ENCODE measurements at regions not wholly inside any gene's neighbourhood (a gene's known extent, or its start where the extent isn't known, plus 50 kb on each side); places are given as distances from the start of the nearest gene placed in this dataset.

DNA sequence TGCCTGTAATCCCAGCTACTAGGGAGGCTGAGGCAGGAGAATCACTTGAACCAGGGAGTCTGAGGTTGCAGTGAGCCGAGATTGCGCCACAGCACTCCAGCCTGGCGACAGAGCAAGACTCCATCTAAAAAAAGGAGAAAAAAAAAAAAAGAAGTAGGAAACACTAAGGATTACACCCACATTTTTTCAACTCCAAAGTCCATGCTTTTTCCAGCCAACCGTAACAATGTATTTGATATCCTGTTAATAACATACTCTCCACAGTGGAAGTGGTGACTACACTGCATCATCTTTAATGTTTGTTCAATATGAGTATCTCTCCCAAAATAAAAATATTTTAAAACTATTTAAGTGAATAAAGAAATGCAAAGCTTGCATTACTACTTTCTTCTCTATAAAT lies 481.6 kb upstream of the ACVR2A start:
- TF ChIP-seq, protein P1, sequence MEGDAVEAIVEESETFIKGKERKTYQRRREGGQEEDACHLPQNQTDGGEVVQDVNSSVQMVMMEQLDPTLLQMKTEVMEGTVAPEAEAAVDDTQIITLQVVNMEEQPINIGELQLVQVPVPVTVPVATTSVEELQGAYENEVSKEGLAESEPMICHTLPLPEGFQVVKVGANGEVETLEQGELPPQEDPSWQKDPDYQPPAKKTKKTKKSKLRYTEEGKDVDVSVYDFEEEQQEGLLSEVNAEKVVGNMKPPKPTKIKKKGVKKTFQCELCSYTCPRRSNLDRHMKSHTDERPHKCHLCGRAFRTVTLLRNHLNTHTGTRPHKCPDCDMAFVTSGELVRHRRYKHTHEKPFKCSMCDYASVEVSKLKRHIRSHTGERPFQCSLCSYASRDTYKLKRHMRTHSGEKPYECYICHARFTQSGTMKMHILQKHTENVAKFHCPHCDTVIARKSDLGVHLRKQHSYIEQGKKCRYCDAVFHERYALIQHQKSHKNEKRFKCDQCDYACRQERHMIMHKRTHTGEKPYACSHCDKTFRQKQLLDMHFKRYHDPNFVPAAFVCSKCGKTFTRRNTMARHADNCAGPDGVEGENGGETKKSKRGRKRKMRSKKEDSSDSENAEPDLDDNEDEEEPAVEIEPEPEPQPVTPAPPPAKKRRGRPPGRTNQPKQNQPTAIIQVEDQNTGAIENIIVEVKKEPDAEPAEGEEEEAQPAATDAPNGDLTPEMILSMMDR (IDR thresholded peaks at IDR 0.05; ENCODE audit: insufficient read depth, low read depth, low read length), result no peak
- no peak overlapping the region for H3K4me3 ChIP-seq (ENCODE audit: low read depth, low read length)
- no peak for DNase-seq (ENCODE audit: low read depth)

DNA sequence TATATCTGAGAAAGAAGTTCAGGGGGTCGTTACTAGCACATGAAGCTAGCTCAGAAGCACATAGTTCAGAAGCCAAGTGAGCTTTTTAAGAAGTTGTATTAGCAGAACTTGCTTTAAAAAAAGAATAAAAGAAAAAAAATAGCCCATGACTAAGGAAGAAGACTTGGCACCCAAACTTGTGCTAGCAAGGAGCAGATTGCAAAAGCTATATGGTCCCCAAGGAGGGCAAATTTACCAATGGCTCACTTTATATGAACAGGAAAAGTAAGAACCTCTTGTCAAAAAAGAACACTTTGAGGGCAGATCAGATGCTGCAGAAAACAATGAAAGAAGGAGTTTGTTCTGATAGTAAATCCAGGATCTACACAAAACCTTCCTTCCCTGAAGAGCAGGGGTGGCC lies 486.5 kb upstream of the ACVR2A start:
- TF ChIP-seq, protein P1 (IDR thresholded peaks at IDR 0.05; ENCODE audit: insufficient read depth, low read depth, low read length), result no peak
- no peak overlapping the region for H3K4me3 ChIP-seq (ENCODE audit: low read depth, low read length)
- DNase-seq (ENCODE audit: low read depth), result no peak

DNA sequence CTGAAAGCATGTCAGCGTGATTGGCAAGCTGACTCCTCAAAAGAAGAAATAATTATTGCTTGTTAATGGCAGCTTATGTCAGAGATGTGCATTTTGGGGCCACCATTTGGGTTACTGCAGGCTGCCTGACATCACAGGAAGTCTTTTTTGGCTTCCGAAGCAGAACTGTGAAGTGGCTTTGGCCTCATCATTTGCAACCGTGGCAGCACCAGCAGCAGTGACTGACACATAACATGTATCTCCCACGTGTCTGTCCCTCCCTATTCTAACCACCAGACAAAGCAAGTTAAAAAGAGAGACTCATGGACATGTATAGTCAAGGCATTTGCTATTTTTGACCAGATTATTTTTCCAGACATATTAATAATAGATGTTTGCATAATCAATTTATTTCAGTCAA lies 488.7 kb upstream of the ACVR2A start:
- no peak overlapping the region for H3K4me3 ChIP-seq (ENCODE audit: low read depth, low read length)
- TF ChIP-seq, protein P1 (IDR thresholded peaks at IDR 0.05; ENCODE audit: insufficient read depth, low read depth, low read length), result no peak
- no peak for DNase-seq (ENCODE audit: low read depth)

DNA sequence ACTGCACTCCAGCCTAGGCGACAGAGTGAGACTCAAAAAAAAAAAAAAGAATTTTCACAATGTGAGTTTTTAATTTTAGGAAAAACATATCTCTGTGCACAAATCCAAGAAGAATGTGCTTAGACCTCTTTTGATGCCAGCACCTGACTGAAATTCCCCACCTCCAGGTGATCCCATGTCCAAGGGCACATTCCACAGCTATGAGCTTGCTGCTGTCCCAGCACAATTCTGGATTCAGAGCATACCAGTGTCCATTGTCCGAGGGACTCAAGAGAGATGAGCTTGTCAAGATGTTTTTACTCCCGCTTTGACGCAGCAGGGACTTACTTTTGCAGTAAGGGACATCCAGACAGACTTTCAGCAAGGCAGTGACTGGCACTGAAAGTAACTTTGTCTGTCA lies 489.1 kb upstream of the ACVR2A start:
- H3K4me3 ChIP-seq (ENCODE audit: low read depth, low read length), result no peak overlapping the region
- TF ChIP-seq, protein P1 (IDR thresholded peaks at IDR 0.05; ENCODE audit: insufficient read depth, low read depth, low read length), result no peak
- no peak for DNase-seq (ENCODE audit: low read depth)

DNA sequence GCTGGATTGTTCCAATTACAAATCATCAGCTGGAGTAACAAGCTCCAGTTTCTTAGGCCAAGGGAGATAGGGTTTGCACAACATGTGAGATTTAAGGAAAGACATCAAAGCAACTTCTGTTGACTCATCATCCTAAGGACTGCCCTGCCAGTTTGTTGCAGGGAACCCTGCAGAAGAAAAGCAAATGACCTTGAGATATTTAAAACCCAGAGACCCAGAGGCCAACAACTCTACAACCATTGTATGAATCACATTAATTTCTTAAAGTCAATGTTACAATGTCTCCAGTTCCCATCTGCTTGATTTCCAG lies 491.8 kb upstream of the ACVR2A start:
- TF ChIP-seq, protein P1 (IDR thresholded peaks at IDR 0.05; ENCODE audit: insufficient read depth, low read depth, low read length), result no peak
- no peak overlapping the region for H3K4me3 ChIP-seq (ENCODE audit: low read depth, low read length)
- no peak for DNase-seq (ENCODE audit: low read depth)

DNA sequence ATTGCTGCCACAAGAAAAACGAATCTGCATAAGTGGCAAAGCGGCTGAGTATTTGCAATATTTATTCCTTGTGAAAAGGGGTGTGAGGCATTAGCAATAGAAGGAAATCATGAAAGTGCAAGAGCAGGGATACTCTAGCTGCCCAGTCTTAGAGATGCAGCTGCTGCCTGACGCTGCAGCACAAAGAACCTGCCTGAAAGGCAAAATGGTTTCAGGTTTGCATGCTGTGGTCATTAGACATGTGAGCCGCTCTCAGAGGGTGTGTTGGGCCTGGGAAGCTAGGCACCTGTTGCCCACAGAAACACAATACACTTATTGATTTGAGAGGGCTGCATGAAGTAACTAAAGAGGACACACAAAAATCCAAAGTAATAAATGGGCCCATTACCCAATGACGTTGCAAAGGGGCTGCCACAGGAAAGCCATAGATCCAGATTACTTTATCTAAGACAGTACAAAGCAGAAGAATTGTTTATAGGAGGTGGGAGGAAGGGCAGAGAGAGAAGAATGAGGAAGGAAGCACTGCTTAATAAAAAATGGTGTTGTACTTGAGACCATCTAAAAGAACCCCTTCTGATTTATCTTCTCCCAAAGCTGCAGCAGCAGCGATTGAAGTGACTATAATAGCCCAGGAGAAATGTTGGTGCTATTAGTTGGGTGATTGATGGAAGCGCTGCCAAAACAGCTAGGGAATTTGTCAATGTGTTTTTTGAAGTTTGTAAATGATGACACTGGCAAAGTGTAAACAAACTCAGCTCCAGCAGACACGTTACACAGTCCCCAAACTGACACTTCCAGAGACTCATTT lies 492.4 kb upstream of the ACVR2A start:
- TF ChIP-seq, protein P1 (IDR thresholded peaks at IDR 0.05; ENCODE audit: insufficient read depth, low read depth, low read length), result no peak
- H3K4me3 ChIP-seq (ENCODE audit: low read depth, low read length), result no peak overlapping the region
- no peak for DNase-seq (ENCODE audit: low read depth)

DNA sequence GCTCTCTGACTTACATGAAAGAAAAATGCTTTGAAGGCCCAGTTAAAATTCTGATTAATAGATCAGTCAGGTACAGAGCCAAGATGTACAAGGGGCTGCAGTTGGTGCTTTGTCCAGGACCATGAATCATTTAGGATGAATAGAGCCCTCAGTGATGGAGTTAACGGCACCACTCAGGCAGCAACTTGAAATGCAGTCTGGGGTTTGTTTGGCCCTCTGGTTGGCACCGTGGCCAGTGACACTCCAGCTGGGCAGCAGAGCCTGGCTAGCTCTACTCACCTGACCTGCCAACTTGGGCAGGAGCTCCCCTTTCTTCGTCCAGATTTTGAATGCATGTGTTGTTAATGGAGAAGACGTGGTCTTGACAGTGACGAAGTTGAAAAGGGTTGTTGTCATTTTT lies 493.0 kb upstream of the ACVR2A start:
- no peak overlapping the region for H3K4me3 ChIP-seq (ENCODE audit: low read depth, low read length)
- TF ChIP-seq, protein P1 (IDR thresholded peaks at IDR 0.05; ENCODE audit: insufficient read depth, low read depth, low read length), result no peak
- no peak for DNase-seq (ENCODE audit: low read depth)
